ENCODE measurements at regions not wholly inside any gene's neighbourhood (a gene's known extent, or its start where the extent isn't known, plus 50 kb on each side); places are given as distances from the start of the nearest gene placed in this dataset.

DNA sequence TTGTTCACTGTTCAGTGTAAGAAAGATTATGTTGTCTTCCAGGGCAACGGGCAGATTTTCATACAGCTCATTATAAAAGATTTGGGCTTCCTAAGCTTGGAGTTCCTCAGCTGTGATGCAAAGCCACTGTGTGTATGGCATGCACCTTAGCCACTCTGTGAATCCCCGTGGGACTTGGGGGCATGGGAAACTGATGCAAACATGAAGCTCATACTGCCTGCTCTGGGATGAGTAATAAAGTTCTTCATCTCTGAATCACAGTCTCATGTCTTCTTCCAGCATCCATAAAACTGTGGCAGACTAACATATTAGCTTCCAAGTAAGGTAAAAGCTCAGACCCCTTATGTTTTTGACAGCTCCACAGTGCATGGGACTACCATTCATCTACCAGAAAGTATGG lies 154.3 kb upstream of the RORA start:
- H3K4me1 Mint-ChIP-seq (ENCODE audit: low read depth), result no peaks in the 10 kb centered on the region
- H3K27me3 Mint-ChIP-seq (ENCODE audit: insufficient read depth), result no peaks in the 10 kb centered on the region
- H3K27ac Mint-ChIP-seq, result no peak overlapping the region; the same call in 1 of the 2 replicates
- TF ChIP-seq, protein P1, sequence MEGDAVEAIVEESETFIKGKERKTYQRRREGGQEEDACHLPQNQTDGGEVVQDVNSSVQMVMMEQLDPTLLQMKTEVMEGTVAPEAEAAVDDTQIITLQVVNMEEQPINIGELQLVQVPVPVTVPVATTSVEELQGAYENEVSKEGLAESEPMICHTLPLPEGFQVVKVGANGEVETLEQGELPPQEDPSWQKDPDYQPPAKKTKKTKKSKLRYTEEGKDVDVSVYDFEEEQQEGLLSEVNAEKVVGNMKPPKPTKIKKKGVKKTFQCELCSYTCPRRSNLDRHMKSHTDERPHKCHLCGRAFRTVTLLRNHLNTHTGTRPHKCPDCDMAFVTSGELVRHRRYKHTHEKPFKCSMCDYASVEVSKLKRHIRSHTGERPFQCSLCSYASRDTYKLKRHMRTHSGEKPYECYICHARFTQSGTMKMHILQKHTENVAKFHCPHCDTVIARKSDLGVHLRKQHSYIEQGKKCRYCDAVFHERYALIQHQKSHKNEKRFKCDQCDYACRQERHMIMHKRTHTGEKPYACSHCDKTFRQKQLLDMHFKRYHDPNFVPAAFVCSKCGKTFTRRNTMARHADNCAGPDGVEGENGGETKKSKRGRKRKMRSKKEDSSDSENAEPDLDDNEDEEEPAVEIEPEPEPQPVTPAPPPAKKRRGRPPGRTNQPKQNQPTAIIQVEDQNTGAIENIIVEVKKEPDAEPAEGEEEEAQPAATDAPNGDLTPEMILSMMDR (IDR thresholded peaks at IDR 0.05), result no peak
- DNase-seq, result peak; percentile 0
- peaks cover 21% of the 10 kb centered on the region for H3K9me3 Mint-ChIP-seq
- H3K36me3 Mint-ChIP-seq (ENCODE audit: low read depth), result no peaks in the 10 kb centered on the region
- H3K4me3 Mint-ChIP-seq, result no peak overlapping the region

DNA sequence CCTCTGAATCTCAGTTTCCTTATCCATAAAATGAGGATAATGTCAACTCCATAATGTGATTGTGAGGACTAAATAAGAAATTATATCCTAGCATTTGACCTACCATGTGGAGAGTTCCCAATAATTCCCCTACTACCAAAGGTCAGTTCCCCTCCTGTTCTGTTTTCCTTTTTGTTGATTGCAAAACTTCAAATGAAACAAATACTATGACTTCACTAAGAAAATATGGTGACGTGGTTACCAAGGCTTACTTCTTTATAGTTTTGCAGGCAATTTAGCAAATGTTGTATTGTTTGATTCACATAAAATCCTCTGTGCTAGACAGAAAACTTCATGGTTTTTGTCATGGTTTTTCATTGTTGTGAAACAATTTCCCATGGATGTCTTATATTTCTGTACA lies 153.8 kb upstream of the RORA start:
- H3K27me3 Mint-ChIP-seq (ENCODE audit: insufficient read depth), result no peaks in the 10 kb centered on the region
- no peaks in the 10 kb centered on the region for H3K4me1 Mint-ChIP-seq (ENCODE audit: low read depth)
- DNase-seq, result no peak
- H3K4me3 Mint-ChIP-seq, result no peak overlapping the region
- no peaks in the 10 kb centered on the region for H3K36me3 Mint-ChIP-seq (ENCODE audit: low read depth)
- peaks cover 24% of the 10 kb centered on the region for H3K9me3 Mint-ChIP-seq
- H3K27ac Mint-ChIP-seq, result no peak overlapping the region
- TF ChIP-seq, protein P1 (IDR thresholded peaks at IDR 0.05), result no peak

DNA sequence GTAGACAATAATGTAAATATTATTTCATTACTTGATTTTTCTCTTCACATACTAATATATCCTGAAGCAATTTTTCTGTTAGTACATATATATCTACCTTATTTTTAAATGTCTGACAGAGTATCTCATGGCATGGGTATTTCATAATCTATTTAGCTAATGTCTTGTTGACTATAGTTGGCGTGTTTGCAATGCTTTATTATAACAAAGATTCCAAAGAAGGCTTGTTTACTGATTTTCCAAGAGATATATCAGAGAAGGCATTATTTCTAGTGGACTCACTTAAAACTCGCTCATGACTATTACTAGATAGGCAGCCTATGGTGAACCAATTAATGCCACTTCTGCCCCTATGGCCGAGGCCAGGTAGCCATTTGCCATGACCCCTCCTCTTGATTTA lies 152.4 kb upstream of the RORA start:
- TF ChIP-seq, protein P1 (IDR thresholded peaks at IDR 0.05), result no peak
- no peak for DNase-seq
- no peaks in the 10 kb centered on the region for H3K4me1 Mint-ChIP-seq (ENCODE audit: low read depth)

DNA sequence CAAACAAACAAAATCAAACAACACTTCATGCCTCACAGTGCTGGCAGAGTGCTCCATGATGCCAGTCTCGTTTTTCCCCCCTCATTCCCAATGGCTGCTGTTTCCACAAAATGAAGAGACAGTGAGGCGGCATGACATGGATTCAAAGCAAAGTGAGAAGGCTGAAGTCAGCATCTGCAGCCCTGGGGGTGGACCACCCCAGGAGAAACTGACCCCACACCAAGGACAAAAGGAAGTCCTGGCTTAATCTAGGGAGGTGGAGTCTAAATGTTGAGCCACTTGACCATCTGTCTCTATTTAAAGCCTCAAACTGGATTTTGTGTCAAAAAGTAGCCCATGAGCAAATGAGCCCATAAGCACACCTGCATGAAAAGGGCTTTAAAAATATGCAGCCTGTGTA lies 151.2 kb upstream of the RORA start:
- no peak overlapping the region for H3K4me3 Mint-ChIP-seq
- no peak overlapping the region for H3K27ac Mint-ChIP-seq
- H3K27me3 Mint-ChIP-seq (ENCODE audit: insufficient read depth), result no peaks in the 10 kb centered on the region
- H3K36me3 Mint-ChIP-seq (ENCODE audit: low read depth), result no peaks in the 10 kb centered on the region
- DNase-seq, result no peak
- no peaks in the 10 kb centered on the region for H3K4me1 Mint-ChIP-seq (ENCODE audit: low read depth)
- H3K9me3 Mint-ChIP-seq, result peaks cover 40% of the 10 kb centered on the region
- TF ChIP-seq, protein P1 (IDR thresholded peaks at IDR 0.05), result no peak

More for the DNA sequence above, 152.4 kb upstream of the RORA start:
- Mint-ChIP-seq H3K27ac (no peak overlapping the region), H3K27me3 (ENCODE audit: insufficient read depth) (no peaks in the 10 kb centered on the region), H3K9me3 (peaks cover 32% of the 10 kb centered on the region), H3K36me3 (ENCODE audit: low read depth) (no peaks in the 10 kb centered on the region), H3K4me3 (no peak overlapping the region)

DNA sequence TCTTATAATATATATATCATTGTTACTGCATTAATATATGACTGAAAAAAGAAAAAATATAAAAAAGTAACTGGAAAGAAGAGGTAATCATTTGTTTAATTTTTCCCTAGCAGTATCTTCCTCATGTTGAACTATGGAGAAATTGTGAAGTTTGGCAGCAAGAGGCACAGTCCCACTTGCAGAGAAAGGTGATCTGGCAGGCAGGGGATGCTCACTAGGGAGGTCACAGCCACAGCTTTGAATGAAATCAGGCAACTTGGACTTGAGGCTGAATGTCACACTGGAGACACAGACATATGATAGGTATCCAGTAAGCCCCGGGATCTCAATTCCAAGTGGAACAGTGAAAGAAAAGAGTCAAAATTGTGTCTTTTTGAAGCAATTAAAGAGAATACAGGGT lies 149.9 kb upstream of the RORA start:
- no peak for DNase-seq
- Mint-ChIP-seq H3K4me1 (ENCODE audit: low read depth) (no peaks in the 10 kb centered on the region), H3K27me3 (ENCODE audit: insufficient read depth) (no peaks in the 10 kb centered on the region), H3K4me3 (no peak overlapping the region), H3K36me3 (ENCODE audit: low read depth) (no peaks in the 10 kb centered on the region), H3K9me3 (peaks cover 43% of the 10 kb centered on the region), H3K27ac (no peak overlapping the region)
- TF ChIP-seq, protein P1 (IDR thresholded peaks at IDR 0.05), result no peak

DNA sequence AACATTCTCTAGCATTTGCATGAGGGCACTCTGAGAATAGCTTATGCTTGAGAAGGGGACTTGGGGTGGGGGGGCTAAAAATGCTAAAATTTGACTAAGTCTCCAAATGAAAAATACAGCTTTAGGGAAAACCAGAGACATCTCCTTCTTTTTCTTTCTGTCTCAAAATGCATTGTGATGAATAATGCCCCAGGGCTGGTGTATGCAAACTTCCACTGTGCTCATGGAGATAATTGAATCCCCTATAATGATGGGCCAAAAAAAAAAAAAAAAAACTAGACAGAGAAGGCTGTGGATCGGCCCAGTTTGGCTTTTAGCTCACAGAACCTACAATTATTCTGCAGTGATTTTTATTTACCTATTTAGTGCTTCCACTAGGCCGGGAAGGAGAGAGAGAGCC lies 147.9 kb upstream of the RORA start:
- Mint-ChIP-seq H3K4me3 (no peak overlapping the region), H3K9me3 (peaks cover 53% of the 10 kb centered on the region), H3K27ac (no peak overlapping the region), H3K27me3 (ENCODE audit: insufficient read depth) (no peaks in the 10 kb centered on the region), H3K4me1 (ENCODE audit: low read depth) (no peaks in the 10 kb centered on the region), H3K36me3 (ENCODE audit: low read depth) (no peaks in the 10 kb centered on the region)
- no peak for DNase-seq
- TF ChIP-seq, protein P1 (IDR thresholded peaks at IDR 0.05), result no peak

Measured in HFFc6 (cell line).